Mesendoderm (in vitro differentiated cells): ENCODE measurements at regions not wholly inside any gene's neighbourhood (a gene's known extent, or its start where the extent isn't known, plus 50 kb on each side); places are given as distances from the start of the nearest gene placed in this dataset.

Experiments used
- DNase-seq: peaks from one replicate; pipeline ENCODE4 v3.0.0; 2013
- H2AK5ac ChIP-seq: 2 replicates; pipeline ENCODE4 v1.6.1; 2013; ENCODE audit warnings: low read length, inconsistent platforms
- H2BK120ac ChIP-seq: 2 replicates; pipeline ENCODE4 v1.6.1; 2013; ENCODE audit warnings: low read depth, mild to moderate bottlenecking, low read length, moderate library complexity, mixed read lengths
- H2BK15ac ChIP-seq: replicated peaks from 2 replicates; pipeline ENCODE4 v1.6.1; 2013; ENCODE audit warnings: low read depth, mild to moderate bottlenecking, moderate library complexity
- H2BK5ac ChIP-seq: 2 replicates; pipeline ENCODE4 v1.6.1; 2013; ENCODE audit warnings: low read length, inconsistent platforms
- H3K18ac ChIP-seq: 2 replicates; pipeline ENCODE4 v1.6.1; 2013; ENCODE audit warnings: mild to moderate bottlenecking, low read length, mixed read lengths
- H3K23ac ChIP-seq: one replicate; pipeline ENCODE4 v1.6.1; 2013; ENCODE audit warnings: low read length
- H3K27ac ChIP-seq: 2 replicates; pipeline ENCODE4 v1.5.1; 2013; ENCODE audit warnings: low read depth, mild to moderate bottlenecking, inconsistent platforms, low read length, moderate library complexity
- H3K27me3 ChIP-seq: 2 replicates; pipeline ENCODE4 v1.6.1; 2013; ENCODE audit warnings: low read length, control low read depth, mild to moderate bottlenecking, inconsistent platforms; ENCODE audit not compliant: insufficient read depth, poor library complexity
- H3K36me3 ChIP-seq: 2 replicates; pipeline ENCODE4 v1.6.1; 2013; ENCODE audit warnings: low read length, inconsistent platforms; ENCODE audit not compliant: control insufficient read depth, insufficient read depth
- H3K4ac ChIP-seq: one replicate; pipeline ENCODE4 v1.6.1; 2013; ENCODE audit warnings: low read depth, mild to moderate bottlenecking, low read length, moderate library complexity
- H3K4me1 ChIP-seq: 2 replicates; pipeline ENCODE4 v1.6.1; 2013; ENCODE audit warnings: low read depth, low read length, inconsistent platforms; ENCODE audit not compliant: control insufficient read depth
- H3K4me2 ChIP-seq: 2 replicates; pipeline ENCODE4 v1.6.1; 2013; ENCODE audit warnings: low read length
- H3K4me3 ChIP-seq: 2 replicates; pipeline ENCODE4 v1.5.1; 2013; ENCODE audit warnings: mild to moderate bottlenecking, low read length
- H3K56ac ChIP-seq: one replicate; pipeline ENCODE4 v1.6.1; 2013; ENCODE audit warnings: low read length
- H3K79me1 ChIP-seq: 2 replicates; pipeline ENCODE4 v1.6.1; 2013; ENCODE audit warnings: low read length, inconsistent platforms
- H3K79me2 ChIP-seq: 2 replicates; pipeline ENCODE4 v1.6.1; 2013; ENCODE audit warnings: mild to moderate bottlenecking, low read length; ENCODE audit not compliant: control insufficient read depth, insufficient read depth
- H3K9ac ChIP-seq: 2 replicates; pipeline ENCODE4 v1.6.1; 2013; ENCODE audit warnings: low read length, inconsistent platforms
- H4K5ac ChIP-seq: one replicate; pipeline ENCODE4 v1.6.1; 2013; ENCODE audit warnings: low read length
- H4K8ac ChIP-seq: one replicate; pipeline ENCODE4 v1.6.1; 2013; ENCODE audit warnings: low read depth, mild to moderate bottlenecking, control low read depth, low read length, moderate library complexity
- WGBS: extraction: QIAGEN DNeasy Blood & Tissue Kit; methylation state at CpG from one replicate; pipeline ENCODE4 v1.1.7; 2013; ENCODE audit warnings: low lambda C conversion rate, missing lambda C conversion rate; ENCODE audit not compliant: insufficient coverage; ENCODE audit errors: extremely low coverage; 5-methylcytosine and 5-hydroxymethylcytosine counted together

- H3K23ac ChIP-seq, result no peak overlapping the region
- H3K9ac ChIP-seq, result no peak overlapping the region
- no peak overlapping the region for H3K4me2 ChIP-seq
- H3K4ac ChIP-seq, result no peak overlapping the region
- H3K79me2 ChIP-seq, result no peaks in the 10 kb centered on the region
- no peak overlapping the region for H3K27ac ChIP-seq
- H3K4me1 ChIP-seq, result peaks cover 1% of the 10 kb centered on the region
- no peak overlapping the region for H4K8ac ChIP-seq
- H3K27me3 ChIP-seq, result no peaks in the 10 kb centered on the region
- H2BK120ac ChIP-seq, result no peak overlapping the region
- H4K5ac ChIP-seq, result no peak overlapping the region
- no peak overlapping the region for H3K56ac ChIP-seq
- no peak overlapping the region for H3K4me3 ChIP-seq
- no peak overlapping the region for H2AK5ac ChIP-seq
- no peak overlapping the region for H3K18ac ChIP-seq
- no peak for DNase-seq
- no peaks in the 10 kb centered on the region for H3K36me3 ChIP-seq
- no peaks in the 10 kb centered on the region for H3K79me1 ChIP-seq
- H2BK5ac ChIP-seq, result no peak overlapping the region
- H2BK15ac ChIP-seq, result no peak overlapping the region
- WGBS, result no CpG with 5 or more reads among the region's 3 CpGs
These were observed 1949.0 kb upstream of the WWC1 start for GRCh38 chr5:166342402-166342801.

- Histone ChIP-seq H2BK120ac (no peak overlapping the region), H2BK15ac (no peak overlapping the region), H3K9ac (no peak overlapping the region), H3K56ac (no peak overlapping the region), H3K27ac (no peak overlapping the region), H3K79me2 (no peaks in the 10 kb centered on the region), H3K36me3 (no peaks in the 10 kb centered on the region), H3K4me2 (no peak overlapping the region), H3K18ac (no peak overlapping the region), H3K4me3 (no peak overlapping the region), H3K4me1 (peaks cover 1% of the 10 kb centered on the region), H3K4ac (no peak overlapping the region), H2BK5ac (no peak overlapping the region), H4K5ac (no peak overlapping the region), H2AK5ac (no peak overlapping the region), H3K23ac (no peak overlapping the region), H4K8ac (no peak overlapping the region), H3K79me1 (no peaks in the 10 kb centered on the region), H3K27me3 (no peaks in the 10 kb centered on the region)
- no CpG with 5 or more reads among the region's 3 CpGs for WGBS
- DNase-seq, result no peak
These were observed 1944.6 kb upstream of the WWC1 start for GRCh38 chr5:166346726-166347374.

GRCh38 chr5:166349046-166349445 lies 1942.4 kb upstream of the WWC1 start:
- no peaks in the 10 kb centered on the region for H3K36me3 ChIP-seq
- no peak overlapping the region for H2BK120ac ChIP-seq
- no CpG with 5 or more reads among the region's 1 CpG for WGBS
- H4K5ac ChIP-seq, result no peak overlapping the region
- no peak overlapping the region for H3K4me3 ChIP-seq
- H3K27ac ChIP-seq, result no peak overlapping the region
- H3K56ac ChIP-seq, result no peak overlapping the region
- no peak overlapping the region for H3K9ac ChIP-seq
- H3K4me2 ChIP-seq, result no peak overlapping the region
- H3K4me1 ChIP-seq, result no peaks in the 10 kb centered on the region
- H3K79me1 ChIP-seq, result no peaks in the 10 kb centered on the region
- H2BK15ac ChIP-seq, result no peak overlapping the region
- H3K4ac ChIP-seq, result no peak overlapping the region
- no peak overlapping the region for H2AK5ac ChIP-seq
- H4K8ac ChIP-seq, result no peak overlapping the region
- H3K18ac ChIP-seq, result no peak overlapping the region
- H3K23ac ChIP-seq, result no peak overlapping the region
- H3K27me3 ChIP-seq, result no peaks in the 10 kb centered on the region
- no peaks in the 10 kb centered on the region for H3K79me2 ChIP-seq
- no peak overlapping the region for H2BK5ac ChIP-seq
- DNase-seq, result no peak

GRCh38 chr5:166353580-166353979 lies 1937.9 kb upstream of the WWC1 start:
- Histone ChIP-seq H3K4me3 (no peak overlapping the region), H3K4ac (no peak overlapping the region), H3K36me3 (no peaks in the 10 kb centered on the region), H3K18ac (no peak overlapping the region), H2BK5ac (no peak overlapping the region), H3K79me1 (no peaks in the 10 kb centered on the region), H3K27ac (no peak overlapping the region), H3K79me2 (no peaks in the 10 kb centered on the region), H3K56ac (no peak overlapping the region), H3K9ac (no peak overlapping the region), H2BK120ac (no peak overlapping the region), H3K4me2 (no peak overlapping the region), H2BK15ac (no peak overlapping the region), H2AK5ac (no peak overlapping the region), H3K27me3 (no peaks in the 10 kb centered on the region), H3K4me1 (no peaks in the 10 kb centered on the region), H4K8ac (no peak overlapping the region), H4K5ac (no peak overlapping the region), H3K23ac (no peak overlapping the region)
- WGBS, result no CpG with 5 or more reads among the region's 2 CpGs
- peak; percentile 57 for DNase-seq

GRCh38 chr5:166354332-166354731 lies 1937.1 kb upstream of the WWC1 start:
- Histone ChIP-seq H3K79me1 (no peaks in the 10 kb centered on the region), H4K8ac (no peak overlapping the region), H3K18ac (no peak overlapping the region), H3K27ac (no peak overlapping the region), H3K56ac (no peak overlapping the region), H3K36me3 (no peaks in the 10 kb centered on the region), H3K27me3 (no peaks in the 10 kb centered on the region), H3K4me3 (no peak overlapping the region), H3K79me2 (no peaks in the 10 kb centered on the region), H2BK120ac (no peak overlapping the region), H3K4me2 (no peak overlapping the region), H3K4me1 (no peaks in the 10 kb centered on the region), H2BK15ac (no peak overlapping the region), H3K4ac (no peak overlapping the region), H4K5ac (no peak overlapping the region), H3K23ac (no peak overlapping the region), H2AK5ac (no peak overlapping the region), H2BK5ac (no peak overlapping the region), H3K9ac (no peak overlapping the region)
- no peak for DNase-seq
- WGBS, result no CpG with 5 or more reads among the region's 1 CpG

GRCh38 chr5:166356096-166356495 lies 1935.3 kb upstream of the WWC1 start:
- no peaks in the 10 kb centered on the region for H3K79me1 ChIP-seq
- H2BK15ac ChIP-seq, result no peak overlapping the region
- no peak overlapping the region for H2BK120ac ChIP-seq
- H3K9ac ChIP-seq, result no peak overlapping the region
- H4K5ac ChIP-seq, result no peak overlapping the region
- peak overlapping the region; percentile 27 for H3K56ac ChIP-seq
- no peak overlapping the region for H3K4me3 ChIP-seq
- H2AK5ac ChIP-seq, result no peak overlapping the region
- H3K18ac ChIP-seq, result no peak overlapping the region
- H2BK5ac ChIP-seq, result no peak overlapping the region
- H4K8ac ChIP-seq, result no peak overlapping the region
- no CpG with 5 or more reads among the region's 5 CpGs for WGBS
- peak overlapping the region; percentile 36 for H3K27ac ChIP-seq
- H3K79me2 ChIP-seq, result no peaks in the 10 kb centered on the region
- no peak overlapping the region for H3K4me2 ChIP-seq
- no peaks in the 10 kb centered on the region for H3K4me1 ChIP-seq
- H3K4ac ChIP-seq, result no peak overlapping the region
- no peak overlapping the region for H3K23ac ChIP-seq
- H3K27me3 ChIP-seq, result no peaks in the 10 kb centered on the region
- H3K36me3 ChIP-seq, result no peaks in the 10 kb centered on the region
- no peak for DNase-seq
